Transverse colon (tissue), 4 donors: ENCODE measurements at regions not wholly inside any gene's neighbourhood (a gene's known extent, or its start where the extent isn't known, plus 50 kb on each side); places are given as distances from the start of the nearest gene placed in this dataset.

Experiments
- DNase-seq: peaks from one replicate; pipeline ENCODE4 v3.0.0-alpha.2; 2019
- H3K27ac ChIP-seq, 4 donors: fragments of 200-600 bp; sonication (generic); 2 replicates each; pipeline ENCODE4 v1.5.1; 2016 to 2018; ENCODE audit warnings: inconsistent platforms in 4 of 4
- H3K27me3 ChIP-seq: fragments of 200-600 bp; sonication (generic); 2 replicates; pipeline ENCODE4 v1.5.1; 2017; ENCODE audit warnings: inconsistent platforms
- H3K36me3 ChIP-seq, 4 donors: fragments of 200-600 bp; sonication (generic); 2 replicates each; pipeline ENCODE4 v1.5.1; 2017 to 2019; ENCODE audit warnings: inconsistent platforms in 4 of 4
- H3K4me1 ChIP-seq, 4 donors: fragments of 200-600 bp; sonication (generic); 2 replicates each; pipeline ENCODE4 v1.5.1; 2017 to 2020; ENCODE audit warnings: inconsistent platforms in 4 of 4
- H3K4me3 ChIP-seq, 4 donors: fragments of 200-600 bp; sonication (generic); 1 replicate in 1 of 4; 2 replicates in 3 of 4; pipeline versions ENCODE4 v1.5.1 to v1.6.1; 2017 to 2019; ENCODE audit warnings: inconsistent platforms in 4 of 4
- H3K9me3 ChIP-seq, 2 donors: fragments of 200-600 bp; sonication (generic); 2 replicates each; pipeline ENCODE4 v1.5.1; 2017 to 2019; ENCODE audit warnings: inconsistent platforms in 2 of 2
- CTCF ChIP-seq, 5 experiments: fragments of 200-600 bp in 3 of 5; fragments of 450-650 bp in 2 of 5; sonication (generic) in 3 of 5; IDR thresholded peaks; 1 replicate in 2 of 5; 2 replicates in 3 of 5; pipeline ENCODE4 v1.5.1; 2016 to 2017; ENCODE audit warnings: antibody characterized with exemption in 5 of 5, inconsistent platforms in 3 of 5, mild to moderate bottlenecking in 2 of 5, moderate library complexity in 1 of 5
- EP300 ChIP-seq: sonication (generic); formaldehyde crosslinking; IDR thresholded peaks from one replicate; pipeline ENCODE4 v1.6.1; 2017; ENCODE audit warnings: antibody characterized with exemption, low read depth
- POLR2A ChIP-seq: fragments of 450-650 bp; IDR thresholded peaks from one replicate; pipeline ENCODE4 v1.6.1; 2016; ENCODE audit warnings: antibody characterized with exemption, mild to moderate bottlenecking, moderate library complexity
- POLR2AphosphoS5 ChIP-seq, 3 donors: sonication (generic); formaldehyde crosslinking; IDR thresholded peaks; one replicate each; pipeline ENCODE4 v1.6.1; 2016; ENCODE audit warnings: antibody characterized with exemption in 3 of 3
- WGBS, 2 donors: methylation state at CpG; one replicate each; pipeline ENCODE4 v1.1.5; 2018; ENCODE audit warnings: low coverage in 1 of 2; 5-methylcytosine and 5-hydroxymethylcytosine counted together
- in situ Hi-C, 4 donors: fragments of 200-750 bp; cut with MboI; loops; one replicate each; pipeline versions ENCODE4 v1.15.0 to v1.15.1; 2017; ENCODE audit warnings: low sequenced_read_pairs in 3 of 4, low pct_ligation_motif_present in 1 of 4, low pct_unique_long_range_greater_than_20kb in 1 of 4
- intact Hi-C: fragments of 100-400 bp; cut with DNase I; formaldehyde crosslinking; loops from one replicate; pipeline ENCODE4 v1.15.1; 2023; ENCODE audit warnings: low total_unique reads

GRCh38 chr14:87087881-87088280, 905.1 kb downstream of the GALC start:
- no peak overlapping the region for H3K4me3 ChIP-seq
- H3K4me1 ChIP-seq, result no peaks in the 10 kb centered on the region
- in situ Hi-C loops, result no loop called here
- H3K9me3 ChIP-seq, result no peaks in the 10 kb centered on the region
- H3K36me3 ChIP-seq, result no peaks in the 10 kb centered on the region
- no peak for DNase-seq
- 40 to 56% methylated on average over 1 of the region's 1 CpG for WGBS, 2 donors
- intact Hi-C loops, result no loop called here
- H3K27ac ChIP-seq, result no peak overlapping the region
- TF ChIP-seq EP300, result no peak
- no peak for TF ChIP-seq POLR2A
- no peak for TF ChIP-seq CTCF (IDR thresholded peaks at IDR 0.05)
- TF ChIP-seq POLR2AphosphoS5 (IDR thresholded peaks at IDR 0.05), result no peak
- no peaks in the 10 kb centered on the region for H3K27me3 ChIP-seq

GRCh38 chr14:87084908-87085307, 908.1 kb downstream of the GALC start:
- no peak overlapping the region for H3K4me3 ChIP-seq
- H3K27ac ChIP-seq, result no peak overlapping the region
- H3K4me1 ChIP-seq, result no peaks in the 10 kb centered on the region
- TF ChIP-seq EP300 (no peak), POLR2A (no peak), CTCF (IDR thresholded peaks at IDR 0.05) (no peak), POLR2AphosphoS5 (IDR thresholded peaks at IDR 0.05) (no peak)
- DNase-seq, result no peak
- H3K27me3 ChIP-seq, result no peaks in the 10 kb centered on the region
- no peaks in the 10 kb centered on the region for H3K36me3 ChIP-seq
- in situ Hi-C loops, result no loop called here
- H3K9me3 ChIP-seq, result no peaks in the 10 kb centered on the region
- 93 to 100% methylated on average over 1 of the region's 1 CpG for WGBS, 2 donors
- intact Hi-C loops, result no loop called here

- Histone ChIP-seq H3K4me1 (no peaks in the 10 kb centered on the region), H3K27ac (no peak overlapping the region), H3K36me3 (no peaks in the 10 kb centered on the region), H3K9me3 (no peaks in the 10 kb centered on the region), H3K4me3 (no peak overlapping the region), H3K27me3 (no peaks in the 10 kb centered on the region)
- TF ChIP-seq POLR2AphosphoS5 (IDR thresholded peaks at IDR 0.05) (no peak), CTCF (IDR thresholded peaks at IDR 0.05) (no peak)
- intact Hi-C loops, result no loop called here
- no peak for DNase-seq
- in situ Hi-C loops, result no loop called here
These were observed 910.1 kb downstream of the GALC start for GRCh38 chr14:87082917-87083316.

GRCh38 chr14:87081004-87081403, 912.0 kb downstream of the GALC start:
- Histone ChIP-seq H3K27ac (no peak overlapping the region), H3K4me1 (no peaks in the 10 kb centered on the region), H3K27me3 (no peaks in the 10 kb centered on the region), H3K4me3 (no peak overlapping the region), H3K9me3 (no peaks in the 10 kb centered on the region), H3K36me3 (no peaks in the 10 kb centered on the region)
- TF ChIP-seq POLR2A (no peak), CTCF (IDR thresholded peaks at IDR 0.05) (no peak), EP300 (no peak), POLR2AphosphoS5 (IDR thresholded peaks at IDR 0.05) (no peak)
- DNase-seq, result no peak
- 71 to 80% methylated on average over 6 of the region's 6 CpGs for WGBS, 2 donors
- in situ Hi-C loops, result no loop called here
- intact Hi-C loops, result no loop called here
